AG08396 (cell line): ENCODE measurements at regions not wholly inside any gene's neighbourhood (a gene's known extent, or its start where the extent isn't known, plus 50 kb on each side); places are given as distances from the start of the nearest gene placed in this dataset.

Experiments
- DNase-seq: peaks from one replicate; pipeline ENCODE4 v3.0.0; 2012; ENCODE audit warnings: low spot score, mixed read lengths

DNA sequence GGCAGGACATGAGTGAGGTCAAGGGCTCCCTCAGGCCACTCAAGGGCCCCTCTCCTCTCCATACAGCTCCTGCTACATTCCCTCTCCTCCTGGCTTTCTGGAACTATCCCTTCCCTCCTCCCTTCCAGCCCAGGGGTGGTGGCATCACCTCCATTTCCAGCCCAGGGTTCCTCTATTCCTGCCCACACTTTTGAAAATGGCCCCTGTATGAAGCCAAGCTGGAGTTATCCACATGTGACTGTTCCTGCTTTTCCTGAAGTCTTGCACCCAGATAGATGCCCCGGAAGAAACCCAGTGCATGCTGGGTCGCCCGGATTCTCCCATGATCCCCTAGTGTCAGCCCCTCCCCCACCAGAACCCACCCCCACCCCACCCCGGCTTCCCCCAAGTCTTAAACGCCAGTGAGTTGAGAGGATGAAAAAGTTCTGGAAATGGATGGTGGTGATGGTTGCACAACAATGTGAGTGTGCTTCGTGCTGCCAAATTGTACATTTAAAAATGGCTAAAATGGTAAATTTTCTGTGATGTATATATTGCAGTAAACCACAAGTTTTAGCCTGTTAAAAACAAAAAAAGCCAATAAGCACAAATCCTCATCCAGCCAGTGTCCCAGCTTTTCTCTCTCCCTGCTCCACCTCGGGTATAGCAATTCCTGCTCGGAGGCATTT is 136.9 kb downstream of the SCARB1 start:
- no peak for DNase-seq

- DNase-seq = no peak
Observed at GRCh38 chr12:124725597-124726237, 137.9 kb downstream of the SCARB1 start.

- no peak for DNase-seq
Observed at GRCh38 chr12:124725099-124725498, 138.6 kb downstream of the SCARB1 start.

DNA sequence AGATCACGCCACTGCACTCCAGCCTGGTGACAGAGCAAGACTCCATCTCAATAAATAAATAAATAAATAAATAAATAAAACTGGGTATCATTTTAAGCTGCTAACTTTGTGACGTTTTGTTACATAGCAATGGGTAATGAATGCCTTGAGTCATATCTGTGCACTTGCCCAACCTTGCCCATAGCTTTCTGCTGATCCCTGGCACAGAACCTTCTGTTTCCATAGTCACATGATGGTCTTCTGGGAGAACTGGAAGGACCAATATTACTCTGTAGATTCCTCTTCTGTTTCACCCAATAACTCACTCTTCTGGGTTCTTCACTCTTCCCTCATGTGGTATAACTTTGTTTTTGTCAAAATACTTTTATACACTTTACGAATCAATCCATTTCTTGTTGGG is 140.8 kb downstream of the SCARB1 start:
- DNase-seq = no peak

DNA sequence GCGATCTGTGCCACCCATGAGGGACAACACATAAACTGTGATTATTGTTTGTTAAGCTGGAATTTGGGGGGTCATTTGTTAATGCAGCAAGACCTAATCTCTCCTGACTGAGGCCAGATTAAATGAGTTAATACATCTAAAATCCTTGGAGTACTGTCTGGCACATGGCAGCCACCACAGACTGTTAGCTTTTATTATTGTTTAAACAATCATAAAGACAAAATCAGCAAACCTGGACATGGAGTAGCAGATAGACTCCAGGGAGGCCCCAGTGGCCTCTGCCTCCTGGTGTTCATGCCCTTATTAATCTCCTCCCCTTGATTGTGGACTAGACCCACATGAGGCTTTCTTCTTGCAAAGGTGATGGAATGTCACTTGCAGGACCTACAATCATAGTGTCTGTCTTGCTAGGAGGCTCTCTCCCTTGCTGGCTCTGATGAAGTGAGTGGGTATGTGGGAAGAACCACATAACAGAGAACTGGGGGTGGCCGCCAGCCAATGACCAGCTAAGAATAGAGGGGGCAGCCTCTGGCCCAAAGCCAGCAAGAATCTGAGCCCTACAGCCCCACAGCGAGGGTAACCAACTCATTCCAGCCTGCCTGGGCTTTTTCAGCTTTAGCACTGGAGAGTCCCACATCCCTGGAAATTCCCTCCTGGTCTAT is 142.0 kb downstream of the SCARB1 start:
- no peak for DNase-seq

- no peak for DNase-seq
Observed at GRCh38 chr12:124720681-124721500, 142.8 kb downstream of the SCARB1 start.

DNA sequence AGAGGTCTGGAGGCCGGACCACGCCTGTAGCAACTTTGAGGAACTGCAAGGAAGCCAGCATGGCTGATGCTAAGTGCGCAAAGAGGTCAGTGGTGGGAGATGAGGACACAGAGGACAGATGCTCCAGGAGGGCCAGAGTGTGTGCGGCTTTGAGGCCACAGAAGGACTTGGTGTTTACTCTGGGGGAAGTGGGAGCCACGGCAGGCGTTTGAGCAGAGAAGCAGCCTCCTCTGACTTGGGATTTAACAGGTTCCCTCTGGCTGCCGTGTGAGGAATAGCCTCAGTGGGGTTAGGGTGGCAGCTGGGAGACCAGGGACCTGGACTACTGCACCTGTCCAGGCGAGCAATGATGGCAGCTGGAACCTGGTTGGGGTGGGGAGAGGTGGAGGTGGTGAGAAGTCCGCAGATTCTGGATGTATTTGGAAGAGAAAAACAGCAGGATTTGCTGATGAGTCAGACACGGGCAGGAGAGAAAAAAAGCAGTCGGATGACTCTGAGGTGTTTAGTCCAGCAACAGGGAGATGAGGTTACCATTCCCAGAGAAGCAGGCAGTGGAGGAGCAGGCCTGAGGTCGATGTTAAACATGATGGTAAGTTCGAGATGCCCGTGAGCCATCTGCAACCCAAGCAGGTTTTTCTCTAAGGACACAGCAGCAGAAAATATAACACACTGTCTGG is 143.5 kb downstream of the SCARB1 start:
- no peak for DNase-seq

- no peak for DNase-seq
Observed at GRCh38 chr12:124719231-124719630, 144.4 kb downstream of the SCARB1 start.

- no peak for DNase-seq
Observed at GRCh38 chr12:124718458-124718857, 145.2 kb downstream of the SCARB1 start.

DNA sequence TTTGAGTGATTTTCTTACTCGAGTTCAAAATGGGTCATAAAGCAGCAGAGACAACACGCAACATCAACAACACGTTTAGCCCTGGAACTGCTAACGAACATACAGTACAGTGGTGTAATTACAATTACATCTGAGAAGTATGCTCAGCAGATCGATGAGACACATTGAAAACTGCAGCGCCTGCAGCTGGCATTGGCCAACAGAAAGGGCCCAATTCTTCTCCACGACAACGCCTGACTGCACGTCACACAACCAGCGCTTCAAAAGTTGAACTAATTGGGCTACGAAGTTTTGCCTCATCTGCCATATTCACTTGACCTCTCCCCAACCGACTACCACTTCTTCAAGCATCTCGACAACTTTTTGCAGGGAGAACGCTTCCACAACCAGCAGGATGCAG is 145.6 kb downstream of the SCARB1 start:
- DNase-seq = no peak

GRCh38 chr12:124717318-124717717 is 146.3 kb downstream of the SCARB1 start:
- no peak for DNase-seq

DNA sequence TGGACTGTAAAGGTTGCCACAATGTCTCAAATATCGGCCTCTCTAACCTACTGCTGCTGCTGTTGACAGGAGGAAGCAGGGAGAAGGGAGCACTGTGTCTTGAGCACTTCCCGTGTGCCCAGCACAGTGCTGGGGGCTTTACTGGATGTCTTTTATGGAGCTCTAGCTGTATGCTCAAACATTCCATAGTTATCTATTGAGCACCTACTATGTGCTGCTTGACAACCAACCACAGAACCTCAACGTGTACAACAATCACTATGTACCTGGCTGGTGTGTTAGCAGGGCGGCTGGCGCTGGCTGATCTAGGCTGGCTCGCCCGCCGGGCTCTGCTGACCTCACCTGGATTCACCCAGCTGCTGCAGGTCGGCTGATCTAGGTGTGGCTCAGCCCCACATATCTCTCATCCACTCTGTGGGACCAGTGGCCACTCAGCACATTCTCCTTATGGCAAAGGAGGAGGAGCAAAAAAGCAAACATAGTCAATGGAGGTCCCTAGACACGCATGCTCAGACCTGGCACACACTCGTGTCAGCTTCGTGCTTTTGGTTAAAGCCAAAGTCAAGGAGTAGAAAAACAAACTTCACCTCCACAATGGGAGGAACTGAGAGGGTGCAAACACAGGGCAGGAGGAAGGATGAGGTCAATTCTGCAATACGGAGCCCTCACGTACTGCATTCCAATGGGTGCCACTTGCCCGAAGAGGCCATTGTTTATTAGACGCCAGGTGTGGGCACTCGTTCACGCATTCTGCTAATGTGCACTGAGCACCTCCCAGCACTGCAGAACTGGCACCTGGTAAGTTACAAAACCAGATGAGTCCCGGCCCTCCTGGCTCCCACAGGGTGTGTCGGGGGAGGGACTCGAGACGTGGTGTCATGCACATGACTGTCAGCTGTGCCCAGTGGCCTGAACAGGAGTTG is 147.2 kb downstream of the SCARB1 start:
- DNase-seq = no peak

DNA sequence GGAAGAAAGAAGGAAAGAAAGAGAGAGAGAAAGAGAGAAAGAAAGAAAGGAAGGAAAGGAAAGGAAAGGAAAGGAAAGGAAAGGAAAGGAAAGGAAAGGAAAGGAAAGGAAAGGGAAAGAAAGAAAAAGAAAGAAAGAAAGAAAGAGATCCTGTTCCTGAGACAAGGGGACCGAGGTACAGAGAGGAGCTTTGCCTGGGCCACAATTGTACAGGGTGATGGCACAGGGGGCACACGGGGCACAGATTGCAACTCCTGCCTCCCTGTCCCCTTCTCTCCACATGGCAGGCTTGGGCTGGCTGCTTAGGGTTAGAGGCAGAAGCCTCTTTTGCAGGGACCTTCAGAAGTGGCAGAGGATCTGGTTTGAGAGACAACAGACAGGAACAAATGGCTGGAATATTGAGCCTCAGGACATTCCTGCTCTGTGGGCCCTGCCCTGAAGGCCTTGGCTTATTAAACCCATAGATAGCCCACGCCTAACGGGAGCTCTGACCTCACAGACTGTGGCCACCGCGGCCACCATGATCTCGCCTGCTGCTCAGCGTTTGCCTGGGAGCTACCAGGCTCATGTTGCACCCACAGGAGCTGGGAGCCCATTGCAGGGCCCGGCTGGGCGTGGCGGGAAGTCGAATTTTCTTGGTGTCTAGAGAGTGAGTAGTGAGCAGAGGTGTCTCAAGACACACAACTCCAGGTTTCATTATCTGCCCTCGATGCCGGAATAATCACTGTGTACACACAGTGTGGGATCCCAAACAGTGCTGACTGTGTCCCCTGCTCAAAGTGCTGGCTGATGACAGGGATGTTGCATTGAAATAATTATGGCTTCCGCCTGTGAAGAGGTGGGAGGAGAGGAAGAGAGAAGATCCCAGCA is 147.9 kb upstream of the NCOR2 start:
- no peak for DNase-seq

DNA sequence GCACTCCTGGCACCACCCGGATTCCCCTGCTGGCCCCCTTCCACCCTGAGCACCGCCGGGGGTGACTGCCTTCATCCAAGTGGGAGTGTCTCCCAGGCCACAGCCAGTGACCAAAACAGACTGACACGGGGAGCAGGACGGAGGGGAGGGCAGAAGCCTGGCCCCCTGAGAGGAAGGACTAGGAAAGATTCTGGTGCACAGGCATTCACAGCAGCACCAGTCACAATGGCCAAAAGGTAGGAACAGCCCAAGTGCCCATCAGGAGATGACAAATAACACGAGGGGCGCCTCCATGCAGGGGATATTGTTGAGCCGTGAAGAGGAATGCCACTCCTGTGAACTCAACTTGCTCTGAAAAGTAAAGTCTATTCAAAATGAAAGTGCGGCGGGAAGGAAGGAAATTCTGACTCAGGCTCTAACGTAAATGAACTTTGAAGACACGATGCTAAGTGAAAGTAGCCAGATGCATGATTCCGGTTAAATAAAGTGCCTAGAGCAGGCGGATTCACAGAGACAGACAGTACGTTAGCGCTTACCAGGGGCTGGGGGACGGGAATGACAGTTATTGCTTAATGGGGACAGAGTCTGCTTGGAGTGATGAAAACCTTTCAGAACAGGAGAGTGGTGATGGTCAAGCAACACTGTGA is 146.1 kb upstream of the NCOR2 start:
- DNase-seq = no peak

DNA sequence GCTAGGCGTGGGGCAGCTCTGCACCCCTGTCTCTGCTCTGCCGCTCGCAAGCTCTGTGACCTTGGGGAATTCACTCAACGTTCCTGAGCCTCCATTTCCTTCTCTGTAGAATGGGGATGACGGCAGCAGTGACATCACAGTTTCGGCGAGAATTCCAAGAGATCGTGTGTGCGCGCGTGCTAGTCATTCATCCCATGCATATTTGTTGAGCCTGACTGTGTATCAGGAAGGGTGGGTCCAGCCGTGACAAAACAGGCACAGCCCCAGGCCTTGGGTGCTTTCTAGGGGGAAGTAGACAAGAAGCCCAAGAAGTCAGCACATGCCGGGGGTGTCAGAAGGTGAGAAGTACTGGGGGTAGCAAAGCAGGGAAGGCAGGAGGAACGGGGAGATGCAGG is 145.6 kb upstream of the NCOR2 start:
- no peak for DNase-seq

DNA sequence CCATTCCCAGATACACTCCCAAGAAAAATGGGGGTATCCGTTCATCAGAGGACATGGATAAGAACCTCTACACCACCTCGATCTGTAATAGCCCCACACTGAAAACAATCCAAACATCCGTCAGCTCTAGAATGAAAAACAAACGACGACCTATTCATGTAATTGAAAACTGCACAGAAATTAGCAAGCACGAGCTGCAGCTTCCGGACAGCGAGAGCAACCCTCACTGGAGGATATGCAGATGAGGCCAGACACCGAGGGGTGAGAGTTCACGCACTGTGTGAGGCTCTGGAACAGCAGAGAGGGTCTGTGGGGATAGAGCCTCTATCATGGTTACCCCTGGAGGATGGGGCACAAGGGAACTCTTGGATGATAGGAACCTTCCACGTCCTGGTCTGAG is 143.9 kb upstream of the NCOR2 start:
- no peak for DNase-seq

- DNase-seq = peak; percentile 68
Observed at GRCh38 chr12:124709722-124710687, 142.6 kb upstream of the NCOR2 start.

DNA sequence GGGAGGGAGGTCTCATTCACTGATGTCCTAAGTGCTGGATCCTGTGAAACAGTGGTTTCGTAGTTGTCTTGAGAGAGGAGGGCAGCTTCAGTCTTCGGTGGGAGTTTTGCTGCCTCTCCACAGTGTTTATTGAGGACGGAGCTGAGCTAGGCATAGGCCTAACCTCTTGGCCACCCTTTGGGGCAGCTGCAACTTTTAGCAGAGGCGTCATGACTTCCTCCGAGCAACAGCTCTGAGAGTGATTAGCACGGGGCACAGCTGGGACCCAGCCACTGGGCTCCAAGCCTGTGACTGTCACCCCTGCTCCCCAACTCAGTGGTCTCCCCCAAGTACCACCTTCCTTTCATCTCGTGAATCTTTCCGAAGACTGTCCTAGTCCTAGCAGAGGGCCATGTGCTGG is 139.9 kb upstream of the NCOR2 start:
- DNase-seq = no peak
